Stomach (tissue), 8 donors: ENCODE measurements at regions not wholly inside any gene's neighbourhood (a gene's known extent, or its start where the extent isn't known, plus 50 kb on each side); places are given as distances from the start of the nearest gene placed in this dataset.

Experiments
- DNase-seq, 2 donors: peaks; one replicate each; pipeline versions ENCODE4 v3.0.0 to v3.0.0-alpha.2; 2013 to 2019
- H3K27ac ChIP-seq, 5 donors: fragments of 200-600 bp in 4 of 5; sonication (generic) in 4 of 5; one replicate each; pipeline ENCODE4 v1.5.1; 2013 to 2019; ENCODE audit warnings: mild to moderate bottlenecking in 1 of 5, moderate library complexity in 1 of 5
- H3K27me3 ChIP-seq, 3 donors: fragments of 200-600 bp; sonication (generic); one replicate each; pipeline ENCODE4 v1.5.1; 2017 to 2019; ENCODE audit warnings: mixed run types in 1 of 3
- H3K36me3 ChIP-seq, 4 donors: fragments of 200-600 bp; sonication (generic); 1 replicate in 3 of 4; 2 replicates in 1 of 4; pipeline ENCODE4 v1.5.1; 2016 to 2019
- H3K4me1 ChIP-seq, 4 donors: fragments of 200-600 bp; sonication (generic); one replicate each; pipeline ENCODE4 v1.5.1; 2016 to 2019
- H3K4me3 ChIP-seq, 4 donors: fragments of 200-600 bp; sonication (generic) in 3 of 4; one replicate each; pipeline ENCODE4 v1.5.1; 2016 to 2019; ENCODE audit warnings: mild to moderate bottlenecking in 1 of 4
- H3K9me3 ChIP-seq, 4 donors: fragments of 200-600 bp; sonication (generic); one replicate each; pipeline ENCODE4 v1.5.1; 2016 to 2019
- EP300 ChIP-seq: sonication (generic); formaldehyde crosslinking; IDR thresholded peaks from one replicate; pipeline ENCODE4 v1.6.1; 2017; ENCODE audit warnings: antibody characterized with exemption
- POLR2A ChIP-seq, 4 donors: fragments of 450-650 bp; IDR thresholded peaks; one replicate each; pipeline ENCODE4 v1.6.1; 2016; ENCODE audit warnings: antibody characterized with exemption in 4 of 4, control low read depth in 2 of 4, mild to moderate bottlenecking in 1 of 4, moderate library complexity in 1 of 4
- POLR2AphosphoS5 ChIP-seq, 3 donors: sonication (generic); formaldehyde crosslinking; IDR thresholded peaks; one replicate each; pipeline ENCODE4 v1.6.1; 2016; ENCODE audit warnings: antibody characterized with exemption in 3 of 3
- WGBS, 5 donors: extraction: QIAGEN DNeasy Blood & Tissue Kit in 3 of 5; methylation state at CpG; one replicate each; pipeline versions ENCODE4 v1.1.5 to v1.1.7; 2013 to 2018; 5-methylcytosine and 5-hydroxymethylcytosine counted together
- intact Hi-C: fragments of 100-400 bp; cut with DNase I; formaldehyde crosslinking; loops from one replicate; pipeline ENCODE4 v1.15.1; 2023; ENCODE audit warnings: low total_unique reads
- TF ChIP-seq, protein P1 (sequence below), 7 experiments: fragments of 450-650 bp in 4 of 7; fragments of 200-600 bp in 3 of 7; sonication (generic) in 3 of 7; IDR thresholded peaks; one replicate each; pipeline ENCODE4 v1.5.1; 2016 to 2019; ENCODE audit warnings: antibody characterized with exemption in 7 of 7, control low read depth in 2 of 7, mild to moderate bottlenecking in 1 of 7
- donor health status: healthy with polysubstance abuse.
- donor health status: Bipolar disorder and iron deficiency.
- donor health status: healthy.

DNA sequence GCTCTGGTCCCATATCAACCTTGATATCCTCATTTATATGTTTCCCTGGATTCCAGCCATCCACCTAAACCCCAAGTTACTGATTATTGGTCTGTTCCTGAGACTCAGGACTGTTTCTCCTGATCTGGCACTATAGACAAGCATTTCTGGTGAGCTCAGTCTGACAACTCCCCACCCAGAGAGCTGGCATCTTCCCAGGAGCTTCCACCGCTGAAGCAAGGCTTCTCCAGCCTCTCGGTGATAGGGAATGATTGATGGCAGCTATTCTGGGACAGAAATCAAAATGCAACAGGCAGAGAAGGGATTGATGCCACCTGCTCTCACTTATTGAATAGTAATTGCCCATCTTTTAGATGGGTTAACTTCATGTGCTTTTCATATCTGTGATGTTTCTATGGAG lies 169.7 kb upstream of the GGTLC1 start:
- intact Hi-C loops = loop anchor here (5.0 kb wide), 1 partner anchor 759 kb away; no protein-coding TSS in a partner anchor

DNA sequence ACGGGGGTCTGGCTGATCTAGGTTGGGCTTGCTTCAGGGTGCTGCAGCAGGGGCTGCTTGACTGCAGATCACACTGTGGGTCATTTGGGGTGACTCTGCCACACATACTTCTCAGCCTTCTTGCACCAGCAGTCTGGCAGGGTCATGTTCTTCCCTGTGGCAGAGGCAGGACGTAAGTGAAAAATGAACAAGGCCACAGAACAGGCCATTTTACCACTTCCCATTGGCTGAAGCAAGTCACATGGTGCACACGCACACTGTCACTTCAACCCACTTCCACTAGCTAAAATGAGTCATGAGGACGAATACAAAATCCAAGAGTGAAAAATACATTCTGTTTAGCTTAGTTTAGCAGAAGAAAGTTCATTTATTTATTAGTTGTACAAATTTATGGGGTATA lies 168.6 kb upstream of the GGTLC1 start:
- DNase-seq = no peak
- intact Hi-C loops = loop anchor here (5.0 kb wide), 1 partner anchor 760 kb away; no protein-coding TSS in a partner anchor
- no peaks in the 10 kb centered on the region for H3K36me3 ChIP-seq
- no peak overlapping the region for H3K4me3 ChIP-seq
- peaks cover 0 to 9% (median 0%) of the 10 kb centered on the region in 3 donors for H3K27me3 ChIP-seq
- H3K27ac ChIP-seq = no peak overlapping the region
- TF ChIP-seq POLR2AphosphoS5 (IDR thresholded peaks at IDR 0.05) (no peak), EP300 (no peak), POLR2A (IDR thresholded peaks at IDR 0.05) (no peak)
- TF ChIP-seq, protein P1, sequence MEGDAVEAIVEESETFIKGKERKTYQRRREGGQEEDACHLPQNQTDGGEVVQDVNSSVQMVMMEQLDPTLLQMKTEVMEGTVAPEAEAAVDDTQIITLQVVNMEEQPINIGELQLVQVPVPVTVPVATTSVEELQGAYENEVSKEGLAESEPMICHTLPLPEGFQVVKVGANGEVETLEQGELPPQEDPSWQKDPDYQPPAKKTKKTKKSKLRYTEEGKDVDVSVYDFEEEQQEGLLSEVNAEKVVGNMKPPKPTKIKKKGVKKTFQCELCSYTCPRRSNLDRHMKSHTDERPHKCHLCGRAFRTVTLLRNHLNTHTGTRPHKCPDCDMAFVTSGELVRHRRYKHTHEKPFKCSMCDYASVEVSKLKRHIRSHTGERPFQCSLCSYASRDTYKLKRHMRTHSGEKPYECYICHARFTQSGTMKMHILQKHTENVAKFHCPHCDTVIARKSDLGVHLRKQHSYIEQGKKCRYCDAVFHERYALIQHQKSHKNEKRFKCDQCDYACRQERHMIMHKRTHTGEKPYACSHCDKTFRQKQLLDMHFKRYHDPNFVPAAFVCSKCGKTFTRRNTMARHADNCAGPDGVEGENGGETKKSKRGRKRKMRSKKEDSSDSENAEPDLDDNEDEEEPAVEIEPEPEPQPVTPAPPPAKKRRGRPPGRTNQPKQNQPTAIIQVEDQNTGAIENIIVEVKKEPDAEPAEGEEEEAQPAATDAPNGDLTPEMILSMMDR (IDR thresholded peaks at IDR 0.05) = no peak
- H3K9me3 ChIP-seq = no peaks in the 10 kb centered on the region
- H3K4me1 ChIP-seq = no peaks in the 10 kb centered on the region
- 79 to 86% (median 80%) methylated on average over 4 of the region's 4 CpGs for WGBS, 5 donors

More for the DNA sequence above, 169.7 kb upstream of the GGTLC1 start:
- Histone ChIP-seq H3K4me1 (no peaks in the 10 kb centered on the region), H3K27me3 (peaks cover 0 to 4% (median 0%) of the 10 kb centered on the region in 3 donors), H3K36me3 (no peaks in the 10 kb centered on the region), H3K4me3 (no peak overlapping the region), H3K27ac (no peak overlapping the region), H3K9me3 (no peaks in the 10 kb centered on the region)
- WGBS, 5 donors = 35 to 52% (median 43%) methylated on average over 2 of the region's 2 CpGs
- TF ChIP-seq POLR2A (IDR thresholded peaks at IDR 0.05) (no peak), POLR2AphosphoS5 (IDR thresholded peaks at IDR 0.05) (no peak), EP300 (no peak)
- TF ChIP-seq, protein P1 (IDR thresholded peaks at IDR 0.05) = no peak
- DNase-seq = no peak

DNA sequence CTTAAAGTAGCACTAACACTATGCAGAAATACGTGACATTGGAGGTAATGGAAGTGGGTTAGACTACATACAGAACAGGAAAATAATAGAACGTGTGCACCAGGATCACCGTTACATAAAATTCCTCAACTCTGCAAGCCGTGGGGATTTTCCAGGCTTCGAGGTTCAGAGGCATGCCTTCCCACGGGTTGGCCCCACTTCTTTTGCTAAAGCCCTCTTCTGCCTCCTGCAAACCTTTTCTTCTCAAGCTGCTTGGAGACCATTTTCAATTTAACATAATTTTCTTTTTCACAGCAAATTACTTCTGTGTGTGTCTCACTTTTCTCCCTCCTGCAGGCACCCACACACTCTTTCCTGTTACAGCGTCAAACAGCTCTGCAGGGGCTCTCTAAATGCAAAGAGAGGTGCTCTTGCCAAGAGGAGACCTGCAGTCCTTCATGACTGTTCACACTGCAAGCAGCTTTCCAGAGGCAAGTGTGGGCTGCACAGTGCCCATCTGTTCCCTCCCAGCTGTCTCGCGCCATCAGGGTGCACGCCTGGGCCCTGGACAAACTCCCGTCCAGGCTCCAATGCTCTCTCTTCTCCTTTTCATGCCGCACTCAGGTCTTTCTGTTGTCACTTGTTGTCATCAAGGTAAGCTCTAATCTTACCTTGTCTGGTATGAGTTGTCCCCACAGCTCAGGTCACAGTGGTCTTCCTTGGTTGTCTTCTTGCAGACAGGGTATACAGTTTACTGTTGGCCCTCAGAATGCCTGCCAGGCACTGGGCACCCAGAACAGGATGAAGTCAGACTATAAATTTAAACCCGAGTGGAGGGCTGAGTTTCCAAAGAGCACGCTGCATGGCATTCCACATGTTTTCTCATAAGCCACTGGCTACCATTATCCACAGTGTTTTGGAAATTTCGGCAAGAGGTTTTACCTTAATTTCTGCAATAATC lies 164.8 kb upstream of the GGTLC1 start:
- TF ChIP-seq POLR2A (IDR thresholded peaks at IDR 0.05) = no peak
- TF ChIP-seq, protein P1 (IDR thresholded peaks at IDR 0.05) = no peak
- no peak for TF ChIP-seq EP300
- no peak for TF ChIP-seq POLR2AphosphoS5 (IDR thresholded peaks at IDR 0.05)
- WGBS, 5 donors = 79 to 86% (median 82%) methylated on average over 15 of the region's 15 CpGs

DNA sequence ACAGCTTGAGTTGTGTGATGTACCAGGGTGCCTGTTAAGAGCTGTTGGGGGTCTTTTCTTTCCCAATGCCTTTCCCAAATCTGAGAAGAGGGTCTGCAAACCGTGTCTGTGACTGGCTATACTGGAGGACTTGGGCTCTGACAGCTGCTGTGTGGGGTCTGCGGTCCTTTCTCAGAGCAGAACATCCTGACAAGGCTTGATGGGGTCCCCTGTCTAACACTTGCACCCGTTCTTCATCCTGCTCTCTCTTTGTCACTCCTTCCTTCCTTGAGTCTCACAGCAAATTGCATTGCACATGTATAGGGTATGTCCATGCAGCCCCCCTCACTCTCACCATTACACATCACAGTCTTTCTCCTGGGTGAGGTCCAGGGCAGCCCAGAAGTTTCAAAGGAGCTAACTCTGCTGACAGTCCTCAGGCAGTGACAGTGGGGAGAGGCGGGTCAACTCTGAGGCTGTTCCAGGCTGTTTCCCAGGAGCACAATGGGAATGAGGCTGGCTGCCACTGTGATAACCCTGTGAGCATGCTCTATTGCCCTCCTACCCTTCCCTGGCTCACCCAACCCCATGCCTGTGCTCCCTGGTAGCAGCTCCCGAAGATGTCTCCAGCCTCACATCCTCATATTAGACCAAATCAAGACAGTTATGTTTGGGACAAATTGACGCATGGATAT lies 163.2 kb upstream of the GGTLC1 start:
- no peak for TF ChIP-seq POLR2AphosphoS5 (IDR thresholded peaks at IDR 0.05)
- Histone ChIP-seq H3K27ac (no peak overlapping the region), H3K27me3 (peaks cover 0 to 9% (median 0%) of the 10 kb centered on the region in 3 donors), H3K36me3 (no peaks in the 10 kb centered on the region), H3K9me3 (no peaks in the 10 kb centered on the region), H3K4me1 (no peaks in the 10 kb centered on the region), H3K4me3 (no peak overlapping the region)
- DNase-seq = no peak
- intact Hi-C loops = no loop called here
- WGBS, 5 donors = 75 to 79% (median 76%) methylated on average over 6 of the region's 6 CpGs

More for the DNA sequence above, 164.8 kb upstream of the GGTLC1 start:
- H3K36me3 ChIP-seq = no peaks in the 10 kb centered on the region
- H3K27ac ChIP-seq = no peak overlapping the region
- DNase-seq = no peak
- peaks cover 0 to 9% (median 0%) of the 10 kb centered on the region in 3 donors for H3K27me3 ChIP-seq
- no peak overlapping the region for H3K4me3 ChIP-seq
- H3K9me3 ChIP-seq = no peaks in the 10 kb centered on the region
- no peaks in the 10 kb centered on the region for H3K4me1 ChIP-seq
- intact Hi-C loops = no loop called here
